ENCODE measurements at regions not wholly inside any gene's neighbourhood (a gene's known extent, or its start where the extent isn't known, plus 50 kb on each side); places are given as distances from the start of the nearest gene placed in this dataset.
"Not testable (repeated sequence)": the region's sequence is repeated elsewhere in the genome, so short reads cannot be mapped to it uniquely, and the experiment has no call there.

- Mint-ChIP-seq H3K4me3 (ENCODE audit: low read depth, unreplicated experiment) (no peak overlapping the region), H3K27me3 (ENCODE audit: unreplicated experiment) (no peaks in the 10 kb centered on the region), H3K9me3 (ENCODE audit: low read depth, unreplicated experiment) (no peaks in the 10 kb centered on the region), H3K36me3 (ENCODE audit: insufficient read depth, unreplicated experiment) (no peaks in the 10 kb centered on the region), H3K4me1 (ENCODE audit: low read depth, unreplicated experiment) (no peaks in the 10 kb centered on the region), H3K27ac (ENCODE audit: unreplicated experiment) (no peak overlapping the region)
- no TSS peak for BruUV-seq (replicated peaks)
- intact Hi-C loops (cut with micrococcal nuclease; ENCODE audit: unreplicated experiment): no loop called here
- CTCF ChIA-PET: no interaction called here
- no peak for DNase-seq
- TF ChIP-seq CTCF (IDR thresholded peaks at IDR 0.05; ENCODE audit: unreplicated experiment): no peak
Measured at GRCh38 chr4:171334549-171334948, 478.7 kb upstream of the GALNTL6 start.

GRCh38 chr4:171308661-171309060, 504.5 kb upstream of the GALNTL6 start:
- Mint-ChIP-seq H3K4me1 (ENCODE audit: low read depth, unreplicated experiment) (no peaks in the 10 kb centered on the region), H3K4me3 (ENCODE audit: low read depth, unreplicated experiment) (no peak overlapping the region), H3K27ac (ENCODE audit: unreplicated experiment) (no peak overlapping the region), H3K9me3 (ENCODE audit: low read depth, unreplicated experiment) (peaks cover 5% of the 10 kb centered on the region), H3K36me3 (ENCODE audit: insufficient read depth, unreplicated experiment) (no peaks in the 10 kb centered on the region), H3K27me3 (ENCODE audit: unreplicated experiment) (no peaks in the 10 kb centered on the region)
- intact Hi-C loops (cut with micrococcal nuclease; ENCODE audit: unreplicated experiment): no loop called here
- CTCF ChIA-PET: no interaction called here
- DNase-seq: no peak
- TF ChIP-seq CTCF (IDR thresholded peaks at IDR 0.05; ENCODE audit: unreplicated experiment): no peak
- no TSS peak for BruUV-seq (replicated peaks)

- intact Hi-C loops (cut with micrococcal nuclease; ENCODE audit: unreplicated experiment); H3K9me3 Mint-ChIP-seq (ENCODE audit: low read depth, unreplicated experiment); H3K4me3 Mint-ChIP-seq (ENCODE audit: low read depth, unreplicated experiment); H3K36me3 Mint-ChIP-seq (ENCODE audit: insufficient read depth, unreplicated experiment); H3K27ac Mint-ChIP-seq (ENCODE audit: unreplicated experiment); DNase-seq; BruUV-seq (replicated peaks); CTCF ChIA-PET; H3K27me3 Mint-ChIP-seq (ENCODE audit: unreplicated experiment); H3K4me1 Mint-ChIP-seq (ENCODE audit: low read depth, unreplicated experiment): not testable (repeated sequence)
Measured at GRCh38 chr4:171298048-171298718, 515.0 kb upstream of the GALNTL6 start.

- H3K9me3 Mint-ChIP-seq (ENCODE audit: low read depth, unreplicated experiment): no peaks in the 10 kb centered on the region
- H3K4me1 Mint-ChIP-seq (ENCODE audit: low read depth, unreplicated experiment): no peaks in the 10 kb centered on the region
- no peak overlapping the region for H3K27ac Mint-ChIP-seq (ENCODE audit: unreplicated experiment)
- BruUV-seq (replicated peaks): no TSS peak
- intact Hi-C loops (cut with micrococcal nuclease; ENCODE audit: unreplicated experiment): no loop called here
- H3K4me3 Mint-ChIP-seq (ENCODE audit: low read depth, unreplicated experiment): no peak overlapping the region
- DNase-seq: no peak
- TF ChIP-seq CTCF (IDR thresholded peaks at IDR 0.05; ENCODE audit: unreplicated experiment): no peak
- no peaks in the 10 kb centered on the region for H3K36me3 Mint-ChIP-seq (ENCODE audit: insufficient read depth, unreplicated experiment)
- H3K27me3 Mint-ChIP-seq (ENCODE audit: unreplicated experiment): no peaks in the 10 kb centered on the region
- CTCF ChIA-PET: no interaction called here
Measured at GRCh38 chr4:171288816-171289432, 524.3 kb upstream of the GALNTL6 start.

GRCh38 chr4:171281359-171281758, 531.8 kb upstream of the GALNTL6 start:
- Mint-ChIP-seq H3K27me3 (ENCODE audit: unreplicated experiment) (no peaks in the 10 kb centered on the region), H3K4me1 (ENCODE audit: low read depth, unreplicated experiment) (no peaks in the 10 kb centered on the region), H3K27ac (ENCODE audit: unreplicated experiment) (no peak overlapping the region), H3K9me3 (ENCODE audit: low read depth, unreplicated experiment) (no peaks in the 10 kb centered on the region), H3K4me3 (ENCODE audit: low read depth, unreplicated experiment) (no peak overlapping the region), H3K36me3 (ENCODE audit: insufficient read depth, unreplicated experiment) (no peaks in the 10 kb centered on the region)
- intact Hi-C loops (cut with micrococcal nuclease; ENCODE audit: unreplicated experiment): no loop called here
- TF ChIP-seq CTCF (IDR thresholded peaks at IDR 0.05; ENCODE audit: unreplicated experiment): no peak
- CTCF ChIA-PET: no interaction called here
- no peak for DNase-seq
- BruUV-seq (replicated peaks): no TSS peak
